Ishikawa (cell line): ENCODE measurements at regions not wholly inside any gene's neighbourhood (a gene's known extent, or its start where the extent isn't known, plus 50 kb on each side); places are given as distances from the start of the nearest gene placed in this dataset.

Experiments
- CEBPB ChIP-seq: IDR thresholded peaks from 2 replicates; pipeline ENCODE4 v1.6.1; 2012
- CREB1 ChIP-seq: IDR thresholded peaks from 2 replicates; pipeline ENCODE4 v1.6.1; 2012; ENCODE audit warnings: low read depth
- EGR1 ChIP-seq: IDR thresholded peaks from 2 replicates; pipeline ENCODE4 v1.6.1; 2012
- EP300 ChIP-seq: IDR thresholded peaks from 2 replicates; pipeline ENCODE4 v1.6.1; 2012; ENCODE audit warnings: borderline replicate concordance
- FOXM1 ChIP-seq: IDR thresholded peaks from 2 replicates; pipeline ENCODE4 v1.6.1; 2012; ENCODE audit warnings: low read depth, borderline replicate concordance
- NFIC ChIP-seq: IDR thresholded peaks from 2 replicates; pipeline ENCODE4 v1.6.1; 2012
- RAD21 ChIP-seq: IDR thresholded peaks from 2 replicates; pipeline ENCODE4 v1.6.1; 2012; ENCODE audit warnings: low read depth
- TAF1 ChIP-seq: IDR thresholded peaks from 2 replicates; pipeline ENCODE4 v1.6.1; 2012; ENCODE audit warnings: low read depth, mild to moderate bottlenecking
- TCF12 ChIP-seq: IDR thresholded peaks from 2 replicates; pipeline ENCODE4 v1.6.1; 2012; ENCODE audit warnings: low read depth
- TEAD4 ChIP-seq: IDR thresholded peaks from 2 replicates; pipeline ENCODE4 v1.6.1; 2012
- YY1 ChIP-seq: IDR thresholded peaks from 2 replicates; pipeline ENCODE4 v1.6.1; 2012; ENCODE audit warnings: low read depth
- ZBTB7A ChIP-seq: IDR thresholded peaks from 2 replicates; pipeline ENCODE4 v1.6.1; 2012; ENCODE audit warnings: low read depth
- TF ChIP-seq, protein P1 (sequence below): IDR thresholded peaks from 2 replicates; pipeline ENCODE4 v1.6.1; 2012; ENCODE audit warnings: low read depth, mild to moderate bottlenecking
- TF ChIP-seq, protein P2 (sequence below): IDR thresholded peaks from 2 replicates; pipeline ENCODE4 v1.6.1; 2012
- TF ChIP-seq, protein P3 (sequence below): IDR thresholded peaks from 2 replicates; pipeline ENCODE4 v1.6.1; 2012

DNA sequence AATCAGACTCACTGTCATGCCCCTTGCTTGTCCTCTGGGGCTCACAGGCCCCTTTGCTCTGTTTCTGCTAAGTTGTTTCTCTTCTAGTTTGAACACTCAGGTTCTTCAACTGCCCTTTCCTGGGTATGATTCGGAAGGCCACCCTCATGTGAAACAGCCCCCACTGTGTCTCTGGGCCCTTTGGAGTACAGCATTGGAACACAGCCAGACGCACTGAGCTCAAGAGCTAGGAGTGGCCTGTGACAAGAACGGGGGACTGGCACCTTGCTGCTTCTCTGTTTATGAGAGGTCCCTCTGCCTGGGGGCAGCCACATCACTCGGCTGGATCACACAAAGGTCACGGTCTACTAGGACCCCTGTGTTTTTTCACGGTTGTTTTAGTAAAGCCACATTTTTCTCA lies 114.4 kb upstream of the ZC3H12A start:
- TF ChIP-seq TCF12, result no peak

DNA sequence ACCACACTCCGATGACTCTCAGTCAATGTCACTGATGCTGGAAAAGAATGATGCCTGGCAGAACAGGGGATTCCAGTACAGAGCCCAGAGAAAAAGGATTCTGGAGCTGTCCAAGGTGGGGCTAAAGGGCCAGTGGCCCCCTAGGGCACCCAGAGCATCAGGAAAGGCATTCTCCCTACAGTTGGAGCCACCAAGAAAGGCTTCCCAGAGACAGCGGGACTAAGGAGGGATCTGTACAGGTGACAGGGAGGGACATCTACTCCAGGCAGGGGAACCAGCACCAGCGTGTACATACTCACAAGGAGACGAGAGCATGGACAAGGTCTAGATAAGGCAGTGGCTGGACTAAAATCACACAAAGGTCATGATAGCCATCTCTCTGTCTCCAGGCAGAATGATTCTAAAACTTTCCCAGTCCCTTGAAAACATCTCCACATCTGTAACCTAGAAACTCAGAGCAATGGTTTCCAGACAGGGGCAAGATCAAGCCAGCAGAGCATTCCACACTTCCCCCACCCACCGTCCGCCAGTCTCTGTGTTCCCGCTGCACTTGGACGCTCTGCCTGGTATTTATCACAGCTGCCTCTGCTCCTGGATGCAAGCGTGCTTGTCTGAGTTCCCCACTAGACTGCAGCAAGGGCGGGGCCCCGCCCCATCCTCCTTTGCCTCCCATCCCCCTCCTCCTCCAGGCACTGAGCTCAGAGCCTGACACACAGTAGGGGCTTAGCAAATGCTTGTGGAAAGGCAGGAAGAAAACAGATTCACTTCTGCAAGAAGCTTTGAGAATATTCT lies 111.6 kb upstream of the ZC3H12A start:
- TF ChIP-seq CEBPB, result no peak
- TF ChIP-seq, protein P1, sequence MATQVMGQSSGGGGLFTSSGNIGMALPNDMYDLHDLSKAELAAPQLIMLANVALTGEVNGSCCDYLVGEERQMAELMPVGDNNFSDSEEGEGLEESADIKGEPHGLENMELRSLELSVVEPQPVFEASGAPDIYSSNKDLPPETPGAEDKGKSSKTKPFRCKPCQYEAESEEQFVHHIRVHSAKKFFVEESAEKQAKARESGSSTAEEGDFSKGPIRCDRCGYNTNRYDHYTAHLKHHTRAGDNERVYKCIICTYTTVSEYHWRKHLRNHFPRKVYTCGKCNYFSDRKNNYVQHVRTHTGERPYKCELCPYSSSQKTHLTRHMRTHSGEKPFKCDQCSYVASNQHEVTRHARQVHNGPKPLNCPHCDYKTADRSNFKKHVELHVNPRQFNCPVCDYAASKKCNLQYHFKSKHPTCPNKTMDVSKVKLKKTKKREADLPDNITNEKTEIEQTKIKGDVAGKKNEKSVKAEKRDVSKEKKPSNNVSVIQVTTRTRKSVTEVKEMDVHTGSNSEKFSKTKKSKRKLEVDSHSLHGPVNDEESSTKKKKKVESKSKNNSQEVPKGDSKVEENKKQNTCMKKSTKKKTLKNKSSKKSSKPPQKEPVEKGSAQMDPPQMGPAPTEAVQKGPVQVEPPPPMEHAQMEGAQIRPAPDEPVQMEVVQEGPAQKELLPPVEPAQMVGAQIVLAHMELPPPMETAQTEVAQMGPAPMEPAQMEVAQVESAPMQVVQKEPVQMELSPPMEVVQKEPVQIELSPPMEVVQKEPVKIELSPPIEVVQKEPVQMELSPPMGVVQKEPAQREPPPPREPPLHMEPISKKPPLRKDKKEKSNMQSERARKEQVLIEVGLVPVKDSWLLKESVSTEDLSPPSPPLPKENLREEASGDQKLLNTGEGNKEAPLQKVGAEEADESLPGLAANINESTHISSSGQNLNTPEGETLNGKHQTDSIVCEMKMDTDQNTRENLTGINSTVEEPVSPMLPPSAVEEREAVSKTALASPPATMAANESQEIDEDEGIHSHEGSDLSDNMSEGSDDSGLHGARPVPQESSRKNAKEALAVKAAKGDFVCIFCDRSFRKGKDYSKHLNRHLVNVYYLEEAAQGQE, result peak; percentile 81

DNA sequence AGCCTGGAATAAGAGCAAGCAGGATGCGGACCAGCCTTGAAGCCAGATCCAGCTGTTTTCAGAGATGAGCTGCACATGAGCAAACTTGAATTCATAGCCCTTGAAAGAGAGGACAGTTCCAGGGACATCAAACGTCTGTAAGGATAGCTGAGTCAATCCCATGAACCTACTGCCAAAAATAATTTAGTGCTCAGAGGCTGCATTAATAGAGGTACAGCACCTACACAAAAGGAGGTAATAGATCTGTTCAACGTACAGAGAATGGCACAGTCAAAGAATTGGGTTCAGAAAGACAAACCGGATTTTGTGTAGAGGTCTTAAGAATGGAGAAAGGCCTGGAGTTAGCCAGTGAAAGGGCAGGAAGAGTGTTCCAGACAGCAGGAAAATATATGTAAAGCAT lies 110.8 kb upstream of the ZC3H12A start:
- TF ChIP-seq RAD21, result no peak

DNA sequence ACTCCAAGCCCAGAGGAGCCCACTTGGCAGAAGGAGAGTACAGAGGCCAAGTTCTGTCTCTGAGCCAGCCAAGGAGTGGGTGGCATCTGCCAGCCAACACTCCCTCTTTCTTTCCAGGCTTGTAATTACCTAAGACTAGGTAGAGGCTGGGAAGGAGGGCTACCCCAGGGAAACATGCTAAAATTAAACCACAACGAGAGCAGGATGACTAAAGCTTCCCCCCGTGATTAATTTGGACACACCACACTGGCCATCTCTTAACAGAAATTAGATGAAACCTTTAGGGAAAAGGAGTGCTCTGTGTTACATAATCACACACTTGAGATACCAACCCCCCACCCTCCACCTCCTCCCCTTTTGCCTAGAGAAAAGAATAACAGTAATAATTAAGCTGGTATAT lies 102.1 kb upstream of the ZC3H12A start:
- TF ChIP-seq TAF1 (no peak), TCF12 (no peak), RAD21 (no peak), CEBPB (no peak), ZBTB7A (no peak), FOXM1 (no peak), CREB1 (no peak), YY1 (no peak)
- TF ChIP-seq, protein P2, sequence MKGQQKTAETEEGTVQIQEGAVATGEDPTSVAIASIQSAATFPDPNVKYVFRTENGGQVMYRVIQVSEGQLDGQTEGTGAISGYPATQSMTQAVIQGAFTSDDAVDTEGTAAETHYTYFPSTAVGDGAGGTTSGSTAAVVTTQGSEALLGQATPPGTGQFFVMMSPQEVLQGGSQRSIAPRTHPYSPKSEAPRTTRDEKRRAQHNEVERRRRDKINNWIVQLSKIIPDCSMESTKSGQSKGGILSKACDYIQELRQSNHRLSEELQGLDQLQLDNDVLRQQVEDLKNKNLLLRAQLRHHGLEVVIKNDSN, result no peak
- TF ChIP-seq, protein P1, result no peak

DNA sequence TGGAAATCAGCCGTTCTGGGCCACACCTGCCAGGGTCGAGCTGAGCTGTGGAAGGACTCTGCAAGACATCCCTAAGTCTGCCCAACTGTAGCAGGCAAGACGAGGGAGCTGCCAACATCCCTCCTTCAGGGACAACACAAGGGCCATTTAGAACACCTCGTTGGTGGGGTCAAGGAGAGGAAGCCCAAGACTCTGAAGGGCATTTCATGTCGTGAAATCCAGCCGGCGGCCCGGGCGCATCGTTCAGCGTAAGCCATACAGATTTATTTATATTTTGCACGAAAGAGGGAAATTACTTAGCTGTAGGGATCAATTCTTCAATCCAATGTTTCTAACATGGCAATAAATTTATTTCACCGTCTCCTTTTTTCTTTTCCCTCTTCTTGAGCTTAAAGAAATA lies 101.7 kb upstream of the ZC3H12A start:
- no peak for TF ChIP-seq EGR1

DNA sequence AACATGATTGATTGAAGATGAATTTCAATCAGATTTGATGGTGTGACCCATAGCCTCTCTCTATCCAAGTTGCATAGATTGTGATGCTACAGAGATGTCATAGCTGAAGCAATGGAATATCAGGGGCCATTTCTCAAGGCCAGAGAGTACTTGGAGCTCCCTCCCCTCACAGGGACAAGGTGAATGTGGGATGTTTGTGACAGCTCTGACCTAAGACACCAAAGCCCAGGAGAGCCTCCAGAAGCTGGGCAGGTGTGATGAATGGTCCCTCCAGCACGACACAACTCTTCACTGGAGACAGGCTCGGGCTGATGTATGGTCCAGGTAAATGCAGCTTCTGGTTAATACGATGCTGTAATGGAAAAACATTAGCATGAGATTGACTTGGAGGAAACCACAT lies 101.0 kb upstream of the ZC3H12A start:
- TF ChIP-seq EP300, result no peak
- TF ChIP-seq CEBPB, result no peak
- no peak for TF ChIP-seq FOXM1

DNA sequence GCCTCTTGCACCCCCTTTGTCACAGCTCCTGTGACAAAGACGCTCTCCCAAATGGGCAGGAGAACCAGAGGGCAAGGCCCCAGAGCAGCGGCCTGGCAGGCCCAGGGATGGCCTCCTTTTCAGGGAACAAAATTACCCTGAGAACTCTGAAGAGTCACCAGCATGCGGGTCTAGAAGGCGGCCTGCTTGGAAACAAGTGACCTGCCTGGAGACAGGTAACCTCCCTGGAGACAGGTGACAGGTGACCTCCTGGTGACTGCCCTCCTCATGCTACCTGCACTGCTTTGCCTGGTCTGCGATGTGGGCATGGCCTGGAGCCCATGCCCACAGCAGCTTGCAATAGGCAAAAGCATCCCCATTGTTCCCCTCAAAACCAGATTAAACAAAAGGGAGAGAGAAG lies 86.5 kb upstream of the ZC3H12A start:
- TF ChIP-seq, protein P1, result no peak
- no peak for TF ChIP-seq NFIC
- TF ChIP-seq TEAD4, result no peak
- TF ChIP-seq, protein P2, result no peak
- no peak for TF ChIP-seq TCF12
- TF ChIP-seq TAF1, result no peak
- no peak for TF ChIP-seq EGR1
- no peak for TF ChIP-seq RAD21
- TF ChIP-seq CREB1, result no peak
- no peak for TF ChIP-seq ZBTB7A
- TF ChIP-seq CEBPB, result no peak
- TF ChIP-seq YY1, result no peak
- TF ChIP-seq EP300, result no peak
- TF ChIP-seq, protein P3, sequence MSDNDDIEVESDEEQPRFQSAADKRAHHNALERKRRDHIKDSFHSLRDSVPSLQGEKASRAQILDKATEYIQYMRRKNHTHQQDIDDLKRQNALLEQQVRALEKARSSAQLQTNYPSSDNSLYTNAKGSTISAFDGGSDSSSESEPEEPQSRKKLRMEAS, result no peak
- no peak for TF ChIP-seq FOXM1
